HG02885 (cell line): ENCODE measurements at regions not wholly inside any gene's neighbourhood (a gene's known extent, or its start where the extent isn't known, plus 50 kb on each side); places are given as distances from the start of the nearest gene placed in this dataset.
A peak's percentile ranks its signal among the peaks of the same experiment; 100 is the strongest.

ENCODE experiments used
- ATAC-seq: cut with Tn5 transposase; IDR thresholded peaks from one replicate; pipeline ENCODE4 v1.9.1; 2021; ENCODE audit warnings: mild to moderate bottlenecking; ENCODE audit not compliant: unreplicated experiment, poor library complexity

- ATAC-seq = no peak
These were observed 129.3 kb downstream of the RDH14 start for GRCh38 chr2:18430996-18431748.

- ATAC-seq = no peak
These were observed 131.9 kb downstream of the RDH14 start for GRCh38 chr2:18428516-18428915.

GRCh38 chr2:18427762-18428161 lies 132.7 kb downstream of the RDH14 start:
- ATAC-seq = no peak

GRCh38 chr2:18426174-18426573 lies 134.3 kb downstream of the RDH14 start:
- ATAC-seq = no peak

GRCh38 chr2:18425210-18425703 lies 135.2 kb downstream of the RDH14 start:
- no peak for ATAC-seq

- ATAC-seq = no peak
These were observed 136.8 kb downstream of the RDH14 start for GRCh38 chr2:18423636-18424035.

- no peak for ATAC-seq
These were observed 137.9 kb downstream of the RDH14 start for GRCh38 chr2:18422432-18423165.

GRCh38 chr2:18413676-18414396 lies 146.6 kb downstream of the RDH14 start:
- no peak for ATAC-seq

GRCh38 chr2:18412980-18413675 lies 147.3 kb downstream of the RDH14 start:
- ATAC-seq = no peak

GRCh38 chr2:18411626-18412025 lies 148.8 kb downstream of the RDH14 start:
- no peak for ATAC-seq

- no peak for ATAC-seq
These were observed 149.9 kb downstream of the RDH14 start for GRCh38 chr2:18410543-18410942.

GRCh38 chr2:18408638-18409037 lies 151.8 kb downstream of the RDH14 start:
- no peak for ATAC-seq

GRCh38 chr2:18406219-18406618 lies 154.2 kb downstream of the RDH14 start:
- ATAC-seq = no peak

GRCh38 chr2:18404708-18405107 lies 155.7 kb downstream of the RDH14 start:
- ATAC-seq = peak; percentile 67

GRCh38 chr2:18403921-18404522 lies 156.4 kb downstream of the RDH14 start:
- ATAC-seq = no peak

GRCh38 chr2:18402831-18403230 lies 157.6 kb downstream of the RDH14 start:
- ATAC-seq = no peak

GRCh38 chr2:18401471-18401870 lies 159.0 kb downstream of the RDH14 start:
- ATAC-seq = no peak

GRCh38 chr2:18399601-18400000 lies 160.9 kb downstream of the RDH14 start:
- no peak for ATAC-seq

- no peak for ATAC-seq
These were observed 161.6 kb downstream of the RDH14 start for GRCh38 chr2:18398833-18399232.
